HCT116 (cell line): ENCODE measurements at regions not wholly inside any gene's neighbourhood (a gene's known extent, or its start where the extent isn't known, plus 50 kb on each side); places are given as distances from the start of the nearest gene placed in this dataset.

Experiments
- ATAC-seq: fragments of 200-7000 bp; cut with Tn5 transposase; 2 replicates; pipeline ENCODE4 v1.9.1; 2020; ENCODE audit warnings: mild to moderate bottlenecking, moderate library complexity
- BruUV-seq: library from RNA; stranded (reverse); fragments of 400-500 nt; replicated peaks from 2 replicates; lab custom pipeline; 2021; lab: Mats Ljungman, UMichigan
- CTCF ChIA-PET: fragments of 300-600 bp; sonication (Branson Sonifier 250); formaldehyde crosslinking; loops from one replicate; lab custom pipeline; 2021; ENCODE audit warnings: antibody characterized with exemption; lab: Charles Lee
- POLR2A ChIA-PET: fragments of 300-600, 350-600 bp; sonication (Branson Sonifier 250); formaldehyde crosslinking; loops from one replicate; lab custom pipeline; 2021; ENCODE audit warnings: antibody characterized with exemption; lab: Charles Lee
- RAD21 ChIA-PET, 2 experiments: fragments of 300-600 bp; sonication (Branson Sonifier 250); formaldehyde crosslinking; loops; one replicate each; lab custom pipeline; 2023; ENCODE audit warnings: low total read pairs in 2 of 2; ENCODE audit not compliant: uncharacterized antibody in 2 of 2, unreplicated experiment in 2 of 2, low non-redundant PET in 1 of 2; lab: Charles Lee
- DNase-seq: peaks from one replicate; pipeline ENCODE4 v3.0.0-alpha.2; 2010; ENCODE audit warnings: low read depth, low spot score
- H2AFZ ChIP-seq: fragments of 200-600 bp; shearing (Covaris generic), sonication (generic); 2 replicates; pipeline ENCODE4 v1.6.1; 2017; ENCODE audit warnings: low read depth, mixed run types, mixed read lengths, antibody characterized with exemption, low read length; ENCODE audit not compliant: poor library complexity, severe bottlenecking
- H3K27ac ChIP-seq: 2 replicates; pipeline ENCODE4 v1.5.1; 2012; ENCODE audit warnings: low read depth, low read length
- H3K27me3 ChIP-seq: fragments of 200-600 bp; sonication (generic); 2 replicates; pipeline ENCODE4 v1.6.1; 2016; ENCODE audit warnings: mixed run types, low read length, mixed read lengths; ENCODE audit not compliant: insufficient read depth
- H3K36me3 ChIP-seq, 2 experiments: fragments of 200-500 bp in 1 of 2; fragments of 200-600 bp in 1 of 2; sonication (Bioruptor generic) in 1 of 2; sonication (generic) in 1 of 2; 2 replicates each; pipeline versions ENCODE4 v1.5.1 to v1.6.1; 2014 to 2016; ENCODE audit warnings: low read length in 2 of 2, inconsistent platforms in 1 of 2, mixed read lengths in 1 of 2, mixed run types in 1 of 2; ENCODE audit not compliant: insufficient read depth in 2 of 2, control insufficient read depth in 1 of 2
- H3K4me1 ChIP-seq, 2 experiments: fragments of 200-600 bp in 1 of 2; sonication (generic) in 1 of 2; 2 replicates each; pipeline versions ENCODE4 v1.5.1 to v1.6.1; 2012 to 2017; ENCODE audit warnings: low read length in 2 of 2, inconsistent platforms in 1 of 2, mild to moderate bottlenecking in 1 of 2, mixed read lengths in 1 of 2, mixed run types in 1 of 2, moderate library complexity in 1 of 2; ENCODE audit not compliant: insufficient read depth in 2 of 2, control insufficient read depth in 1 of 2
- H3K4me2 ChIP-seq: fragments of 200-600 bp; sonication (generic); 2 replicates; pipeline ENCODE4 v1.6.1; 2017; ENCODE audit warnings: mixed run types, low read length, mixed read lengths
- H3K4me3 ChIP-seq, 2 experiments: fragments of 200-600 bp in 1 of 2; sonication (generic) in 1 of 2; replicated peaks in 1 of 2; 2 replicates each; pipeline ENCODE4 v1.5.1; 2011 to 2016; ENCODE audit warnings: low read length in 2 of 2, control low read depth in 1 of 2, low read depth in 1 of 2, mild to moderate bottlenecking in 1 of 2, mixed read lengths in 1 of 2, mixed run types in 1 of 2
- H3K79me2 ChIP-seq: fragments of 200-600 bp; sonication (generic); 2 replicates; pipeline ENCODE4 v1.6.1; 2017; ENCODE audit warnings: mild to moderate bottlenecking, mixed run types, low read length, moderate library complexity, mixed read lengths; ENCODE audit not compliant: insufficient read depth
- H3K9ac ChIP-seq: fragments of 200-600 bp; sonication (generic); 2 replicates; pipeline ENCODE4 v1.6.1; 2016; ENCODE audit warnings: low read length, mixed read lengths
- H3K9me2 ChIP-seq: fragments of 200-600 bp; sonication (generic), shearing (Covaris generic); 2 replicates; pipeline ENCODE4 v1.6.1; 2017; ENCODE audit warnings: mixed run types, mild to moderate bottlenecking, moderate library complexity; ENCODE audit not compliant: insufficient read depth
- H3K9me3 ChIP-seq, 2 experiments: fragments of 200-500 bp in 1 of 2; fragments of 200-600 bp in 1 of 2; sonication (Bioruptor generic) in 1 of 2; sonication (generic) in 1 of 2; 2 replicates each; pipeline ENCODE4 v1.6.1; 2014 to 2017; ENCODE audit warnings: low read length in 2 of 2, mixed read lengths in 2 of 2, inconsistent platforms in 1 of 2, low read depth in 1 of 2, mild to moderate bottlenecking in 1 of 2, mixed run types in 1 of 2, moderate library complexity in 1 of 2; ENCODE audit not compliant: control insufficient read depth in 1 of 2, insufficient read depth in 1 of 2
- H4K20me1 ChIP-seq: fragments of 200-600 bp; sonication (generic), shearing (Covaris generic); 2 replicates; pipeline ENCODE4 v1.6.1; 2017; ENCODE audit warnings: mixed run types, mild to moderate bottlenecking, moderate library complexity; ENCODE audit not compliant: insufficient read depth
- ATF3 ChIP-seq: IDR thresholded peaks from 2 replicates; pipeline ENCODE4 v1.6.1; 2012
- CEBPB ChIP-seq: IDR thresholded peaks from 2 replicates; pipeline ENCODE4 v1.6.1; 2012; ENCODE audit warnings: low read depth
- ELF1 ChIP-seq: IDR thresholded peaks from 2 replicates; pipeline ENCODE4 v1.6.1; 2012; ENCODE audit warnings: low read depth, borderline replicate concordance
- EZH2 ChIP-seq: fragments of 200-600 bp; sonication (generic); IDR thresholded peaks from 2 replicates; pipeline ENCODE4 v1.6.1; 2017; ENCODE audit warnings: antibody characterized with exemption, mixed run types
- EZH2phosphoT487 ChIP-seq: fragments of 200-600 bp; IDR thresholded peaks from 2 replicates; pipeline ENCODE4 v1.6.1; 2018; ENCODE audit warnings: antibody characterized with exemption, borderline replicate concordance
- FOSL1 ChIP-seq: IDR thresholded peaks from 2 replicates; pipeline ENCODE4 v1.6.1; 2012; ENCODE audit warnings: low read depth
- JUND ChIP-seq: IDR thresholded peaks from 2 replicates; pipeline ENCODE4 v1.6.1; 2012
- MAX ChIP-seq: IDR thresholded peaks from 2 replicates; pipeline ENCODE4 v1.6.1; 2012
- RAD21 ChIP-seq: IDR thresholded peaks from 2 replicates; pipeline ENCODE4 v1.6.1; 2012; ENCODE audit warnings: low read depth, mild to moderate bottlenecking
- SIN3A ChIP-seq: IDR thresholded peaks from 2 replicates; pipeline ENCODE4 v1.6.1; 2012; ENCODE audit warnings: low read depth
- SP1 ChIP-seq: IDR thresholded peaks from 2 replicates; pipeline ENCODE4 v1.6.1; 2012; ENCODE audit warnings: low read depth
- TCF7L2 ChIP-seq: IDR thresholded peaks from 2 replicates; pipeline ENCODE4 v1.7.0; 2011; ENCODE audit warnings: borderline replicate concordance, inconsistent platforms; ENCODE audit not compliant: insufficient read depth, insufficient read length; ENCODE audit errors: extremely low read depth
- YY1 ChIP-seq: IDR thresholded peaks from 2 replicates; pipeline ENCODE4 v1.6.1; 2011; ENCODE audit warnings: low read length, low read depth, moderate library complexity, mild to moderate bottlenecking; ENCODE audit not compliant: insufficient replicate concordance; ENCODE audit errors: extremely low read depth
- ZBTB33 ChIP-seq: IDR thresholded peaks from 2 replicates; pipeline ENCODE4 v1.6.1; 2011; ENCODE audit warnings: mild to moderate bottlenecking, low read length, moderate library complexity; ENCODE audit not compliant: insufficient replicate concordance; ENCODE audit errors: extremely low read depth
- ZFX ChIP-seq: fragments of 450-650 bp; IDR thresholded peaks from 2 replicates; pipeline ENCODE4 v1.6.1; 2017
- intact Hi-C: fragments of 100-400 bp; cut with micrococcal nuclease; formaldehyde crosslinking; loops from 2 replicates; pipeline ENCODE4 v1.10.0; 2022

- TF ChIP-seq ZBTB33, result no peak
- TF ChIP-seq FOSL1, result no peak
- TF ChIP-seq EZH2, result no peak
- no peak for TF ChIP-seq RAD21
- no peak for TF ChIP-seq ZFX
- TF ChIP-seq ATF3, result no peak
- no peak for TF ChIP-seq CEBPB
These were observed 240.1 kb upstream of the GRAMD2B start (continued) for GRCh38 chr5:126182971-126183695.

- ChIA-PET CTCF (no interaction called here), POLR2A (no interaction called here)
These were observed 238.7 kb upstream of the GRAMD2B start for GRCh38 chr5:126184474-126184873.

More at GRCh38 chr5:126184474-126184873, 238.7 kb upstream of the GRAMD2B start:
- no peaks in the 10 kb centered on the region for H3K27me3 ChIP-seq
- DNase-seq (no peak), ATAC-seq (no peak)
- intact Hi-C loops, result no loop called here
- no peaks in the 10 kb centered on the region for H3K9me2 ChIP-seq
- no TSS peak for BruUV-seq
- no peak overlapping the region for H2AFZ ChIP-seq
- H3K9ac ChIP-seq, result no peak overlapping the region
- no peak overlapping the region for H3K27ac ChIP-seq
- no peak for TF ChIP-seq ZBTB33
- no peak for TF ChIP-seq FOSL1
- no peak for TF ChIP-seq ATF3
- no peak for TF ChIP-seq EZH2phosphoT487
- no peak for TF ChIP-seq EZH2
- no peak for TF ChIP-seq SP1
- TF ChIP-seq CEBPB, result no peak
- TF ChIP-seq JUND, result no peak
- TF ChIP-seq RAD21, result no peak
- no peak for TF ChIP-seq ELF1
- no peak for TF ChIP-seq TCF7L2
- no peak for TF ChIP-seq YY1
- TF ChIP-seq SIN3A, result no peak
- no peak for TF ChIP-seq MAX
- H3K4me1 ChIP-seq, result no peaks in the 10 kb centered on the region
- H3K36me3 ChIP-seq, result no peaks in the 10 kb centered on the region
- no peaks in the 10 kb centered on the region for H4K20me1 ChIP-seq
- RAD21 ChIA-PET, result no interaction called here
- no peaks in the 10 kb centered on the region for H3K79me2 ChIP-seq
- no peak overlapping the region for H3K4me3 ChIP-seq
- no peak overlapping the region for H3K4me2 ChIP-seq
- H3K9me3 ChIP-seq, result no peaks in the 10 kb centered on the region
